Loucy (cell line): ENCODE measurements at regions not wholly inside any gene's neighbourhood (a gene's known extent, or its start where the extent isn't known, plus 50 kb on each side); places are given as distances from the start of the nearest gene placed in this dataset.

Experiments used
- H2AFZ ChIP-seq: fragments of 200-600 bp; sonication (generic); 2 replicates; pipeline ENCODE4 v1.6.0; 2016; ENCODE audit warnings: antibody characterized with exemption, mild to moderate bottlenecking, low read length, moderate library complexity
- H3F3A ChIP-seq: fragments of 200-600 bp; 2 replicates; pipeline ENCODE4 v1.6.0; 2016; ENCODE audit warnings: antibody characterized with exemption, low read depth, mild to moderate bottlenecking
- H3K27me3 ChIP-seq: fragments of 200-600 bp; sonication (generic); 2 replicates; pipeline ENCODE4 v1.6.1; 2014; ENCODE audit warnings: low read length, mild to moderate bottlenecking; ENCODE audit not compliant: insufficient read depth, poor library complexity, severe bottlenecking
- H3K36me3 ChIP-seq: fragments of 200-600 bp; sonication (generic); 2 replicates; pipeline ENCODE4 v1.6.1; 2016; ENCODE audit warnings: low read length; ENCODE audit not compliant: insufficient read depth
- H3K4me1 ChIP-seq: fragments of 200-600 bp; sonication (generic); 2 replicates; pipeline ENCODE4 v1.5.1; 2014; ENCODE audit warnings: low read length, mild to moderate bottlenecking; ENCODE audit not compliant: insufficient read depth, poor library complexity, severe bottlenecking
- H3K4me2 ChIP-seq: fragments of 200-600 bp; sonication (generic); 2 replicates; pipeline ENCODE4 v1.6.0; 2014; ENCODE audit warnings: antibody characterized with exemption, low read length, low read depth, mild to moderate bottlenecking; ENCODE audit not compliant: poor library complexity, severe bottlenecking
- H3K4me3 ChIP-seq: fragments of 200-600 bp; sonication (generic); 2 replicates; pipeline ENCODE4 v1.5.1; 2014; ENCODE audit warnings: low read length, mild to moderate bottlenecking, mixed read lengths; ENCODE audit not compliant: poor library complexity, severe bottlenecking
- H3K79me2 ChIP-seq: fragments of 200-600 bp; sonication (generic); 2 replicates; pipeline ENCODE4 v1.6.1; 2014; ENCODE audit warnings: low read length; ENCODE audit not compliant: insufficient read depth
- H3K9ac ChIP-seq: fragments of 200-600 bp; sonication (generic); 2 replicates; pipeline ENCODE4 v1.6.0; 2014; ENCODE audit warnings: mild to moderate bottlenecking, low read depth, low read length, moderate library complexity; ENCODE audit not compliant: poor library complexity, severe bottlenecking
- H3K9me2 ChIP-seq: fragments of 200-600 bp; sonication (generic); replicated peaks from 2 replicates; pipeline ENCODE4 v1.6.1; 2016; ENCODE audit warnings: low read depth, low read length, mixed read lengths
- H3K9me3 ChIP-seq: fragments of 200-600 bp; sonication (generic); 2 replicates; pipeline ENCODE4 v1.6.1; 2014; ENCODE audit warnings: mild to moderate bottlenecking, antibody characterized with exemption, low read length, low read depth; ENCODE audit not compliant: insufficient read depth
- H4K20me1 ChIP-seq: fragments of 200-600 bp; sonication (generic); 2 replicates; pipeline ENCODE4 v1.6.0; 2014; ENCODE audit warnings: antibody characterized with exemption, low read length, mild to moderate bottlenecking; ENCODE audit not compliant: insufficient read depth, poor library complexity, severe bottlenecking
- EZH2phosphoT487 ChIP-seq: fragments of 200-600 bp; IDR thresholded peaks from 2 replicates; pipeline ENCODE4 v1.6.1; 2018; ENCODE audit warnings: antibody characterized with exemption, mild to moderate bottlenecking, moderate library complexity, borderline replicate concordance
- TF ChIP-seq, protein P1 (sequence below): fragments of 200-600 bp; sonication (generic); conservative IDR thresholded peaks from 2 replicates; pipeline ENCODE4 v1.5.1; 2014; ENCODE audit warnings: mild to moderate bottlenecking, antibody characterized with exemption, low read length

DNA sequence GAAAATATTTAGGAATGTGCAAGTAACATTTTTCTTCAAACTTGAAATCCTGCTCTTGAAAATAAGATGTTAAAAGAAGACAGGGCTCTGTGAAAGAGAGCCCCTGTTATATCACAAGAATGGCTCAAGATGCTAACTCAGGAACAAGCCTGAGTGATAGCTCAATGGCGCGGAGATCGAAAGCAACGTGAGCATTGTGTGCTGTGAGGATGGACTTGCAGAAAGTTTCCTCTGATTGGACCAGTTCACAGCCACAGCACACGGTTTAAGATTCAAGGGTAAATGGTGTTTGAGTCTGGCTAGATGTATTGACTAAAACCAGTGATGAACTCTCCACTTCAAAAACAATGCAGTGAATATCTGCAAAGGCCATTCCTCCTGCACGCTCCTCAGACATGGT is 2387.0 kb downstream of the MAT2B start:
- Histone ChIP-seq H4K20me1 (no peaks in the 10 kb centered on the region), H3K9me3 (no peaks in the 10 kb centered on the region), H3K4me3 (no peak overlapping the region), H3K4me2 (no peak overlapping the region), H3F3A (no peaks in the 10 kb centered on the region), H3K36me3 (no peaks in the 10 kb centered on the region), H3K79me2 (no peaks in the 10 kb centered on the region), H2AFZ (no peak overlapping the region), H3K27me3 (no peaks in the 10 kb centered on the region), H3K9me2 (no peaks in the 10 kb centered on the region), H3K9ac (no peak overlapping the region), H3K4me1 (no peaks in the 10 kb centered on the region)
- TF ChIP-seq, protein P1, sequence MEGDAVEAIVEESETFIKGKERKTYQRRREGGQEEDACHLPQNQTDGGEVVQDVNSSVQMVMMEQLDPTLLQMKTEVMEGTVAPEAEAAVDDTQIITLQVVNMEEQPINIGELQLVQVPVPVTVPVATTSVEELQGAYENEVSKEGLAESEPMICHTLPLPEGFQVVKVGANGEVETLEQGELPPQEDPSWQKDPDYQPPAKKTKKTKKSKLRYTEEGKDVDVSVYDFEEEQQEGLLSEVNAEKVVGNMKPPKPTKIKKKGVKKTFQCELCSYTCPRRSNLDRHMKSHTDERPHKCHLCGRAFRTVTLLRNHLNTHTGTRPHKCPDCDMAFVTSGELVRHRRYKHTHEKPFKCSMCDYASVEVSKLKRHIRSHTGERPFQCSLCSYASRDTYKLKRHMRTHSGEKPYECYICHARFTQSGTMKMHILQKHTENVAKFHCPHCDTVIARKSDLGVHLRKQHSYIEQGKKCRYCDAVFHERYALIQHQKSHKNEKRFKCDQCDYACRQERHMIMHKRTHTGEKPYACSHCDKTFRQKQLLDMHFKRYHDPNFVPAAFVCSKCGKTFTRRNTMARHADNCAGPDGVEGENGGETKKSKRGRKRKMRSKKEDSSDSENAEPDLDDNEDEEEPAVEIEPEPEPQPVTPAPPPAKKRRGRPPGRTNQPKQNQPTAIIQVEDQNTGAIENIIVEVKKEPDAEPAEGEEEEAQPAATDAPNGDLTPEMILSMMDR: no peak
- TF ChIP-seq EZH2phosphoT487: no peak

DNA sequence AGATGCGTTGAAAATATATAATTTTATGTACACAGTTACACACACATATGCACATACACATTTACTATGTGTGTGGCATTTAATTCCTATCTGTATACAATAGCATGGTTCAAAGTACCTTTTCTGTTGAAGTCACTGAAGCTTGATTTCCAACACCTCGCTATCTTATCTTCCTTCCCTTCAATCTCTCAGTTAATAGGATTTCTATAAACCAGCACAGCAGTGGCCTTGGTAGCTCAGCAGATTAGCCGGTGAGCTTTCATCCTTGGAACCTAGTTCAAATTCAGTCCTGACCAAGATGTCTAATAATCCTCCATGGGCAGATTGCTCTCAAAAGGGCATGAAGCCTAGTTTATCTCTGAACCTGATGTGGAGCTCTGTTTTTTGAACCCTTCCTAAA is 2389.5 kb downstream of the MAT2B start:
- Histone ChIP-seq H3K9ac (no peak overlapping the region), H3K4me2 (no peak overlapping the region), H2AFZ (no peak overlapping the region), H3K9me2 (no peaks in the 10 kb centered on the region), H4K20me1 (no peaks in the 10 kb centered on the region), H3K9me3 (no peaks in the 10 kb centered on the region), H3K27me3 (no peaks in the 10 kb centered on the region), H3K4me1 (no peaks in the 10 kb centered on the region), H3K36me3 (no peaks in the 10 kb centered on the region), H3F3A (no peaks in the 10 kb centered on the region), H3K4me3 (no peak overlapping the region), H3K79me2 (no peaks in the 10 kb centered on the region)
- TF ChIP-seq EZH2phosphoT487: no peak
- TF ChIP-seq, protein P1: no peak

DNA sequence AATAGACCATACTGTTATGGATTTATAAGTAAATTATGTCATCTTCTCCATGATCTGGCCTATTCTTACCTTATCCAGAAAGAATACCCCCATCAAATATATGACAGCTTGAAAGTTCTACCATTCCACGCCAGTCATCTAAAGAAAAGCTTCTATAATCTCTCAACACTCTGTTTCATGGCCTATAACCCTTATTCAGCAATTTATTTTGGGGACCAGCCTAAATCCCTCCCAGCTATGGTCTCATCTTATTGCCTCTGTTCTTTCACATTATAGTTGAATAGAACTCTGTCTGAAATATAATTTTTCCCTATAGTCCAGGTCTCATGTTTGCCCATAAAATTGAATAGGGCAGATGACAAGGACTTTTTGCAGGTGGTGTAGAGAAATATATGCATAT is 2387.6 kb upstream of the WWC1 start:
- Histone ChIP-seq H3K9me3 (no peaks in the 10 kb centered on the region), H3F3A (no peaks in the 10 kb centered on the region), H4K20me1 (no peaks in the 10 kb centered on the region), H3K9ac (no peak overlapping the region), H3K4me1 (no peaks in the 10 kb centered on the region), H3K4me2 (no peak overlapping the region), H3K79me2 (no peaks in the 10 kb centered on the region), H3K9me2 (no peaks in the 10 kb centered on the region), H3K4me3 (no peak overlapping the region), H3K36me3 (no peaks in the 10 kb centered on the region), H2AFZ (no peak overlapping the region), H3K27me3 (no peaks in the 10 kb centered on the region)
- no peak for TF ChIP-seq EZH2phosphoT487
- TF ChIP-seq, protein P1: no peak
